Peyer's patch (tissue), 4 donors: ENCODE measurements at regions not wholly inside any gene's neighbourhood (a gene's known extent, or its start where the extent isn't known, plus 50 kb on each side); places are given as distances from the start of the nearest gene placed in this dataset.

ENCODE experiments used
- POLR2A ChIP-seq, 2 donors: fragments of 450-650 bp; IDR thresholded peaks; one replicate each; pipeline ENCODE4 v1.5.1; 2017; ENCODE audit warnings: antibody characterized with exemption in 2 of 2, mild to moderate bottlenecking in 2 of 2, moderate library complexity in 2 of 2
- TF ChIP-seq, protein P1 (sequence below), 6 experiments: fragments of 450-650 bp in 4 of 6; fragments of 200-600 bp in 2 of 6; sonication (generic) in 1 of 6; IDR thresholded peaks; one replicate each; pipeline ENCODE4 v1.5.1; 2017 to 2019; ENCODE audit warnings: antibody characterized with exemption in 6 of 6, mild to moderate bottlenecking in 3 of 6, moderate library complexity in 1 of 6

DNA sequence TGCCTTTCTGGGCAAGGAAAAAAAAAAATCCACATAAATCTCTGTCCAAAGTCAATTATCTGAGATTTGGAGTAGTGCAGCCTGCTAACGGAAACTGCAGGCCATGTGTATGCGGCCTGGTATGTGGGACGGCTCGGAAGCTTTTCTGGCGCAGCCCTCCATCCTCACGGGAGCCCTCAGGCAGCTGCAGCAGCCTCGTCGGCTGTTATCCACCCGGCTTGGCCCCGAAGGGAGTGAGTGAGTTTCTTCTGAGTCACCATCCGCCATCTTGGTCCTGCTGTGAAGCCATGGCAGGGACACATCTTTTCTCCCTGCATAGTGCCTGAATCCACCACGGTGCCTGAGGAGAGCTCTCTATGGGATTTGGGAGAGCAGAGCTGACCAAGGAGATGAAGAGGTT is 62.8 kb downstream of the POLR2M start:
- TF ChIP-seq, protein P1, sequence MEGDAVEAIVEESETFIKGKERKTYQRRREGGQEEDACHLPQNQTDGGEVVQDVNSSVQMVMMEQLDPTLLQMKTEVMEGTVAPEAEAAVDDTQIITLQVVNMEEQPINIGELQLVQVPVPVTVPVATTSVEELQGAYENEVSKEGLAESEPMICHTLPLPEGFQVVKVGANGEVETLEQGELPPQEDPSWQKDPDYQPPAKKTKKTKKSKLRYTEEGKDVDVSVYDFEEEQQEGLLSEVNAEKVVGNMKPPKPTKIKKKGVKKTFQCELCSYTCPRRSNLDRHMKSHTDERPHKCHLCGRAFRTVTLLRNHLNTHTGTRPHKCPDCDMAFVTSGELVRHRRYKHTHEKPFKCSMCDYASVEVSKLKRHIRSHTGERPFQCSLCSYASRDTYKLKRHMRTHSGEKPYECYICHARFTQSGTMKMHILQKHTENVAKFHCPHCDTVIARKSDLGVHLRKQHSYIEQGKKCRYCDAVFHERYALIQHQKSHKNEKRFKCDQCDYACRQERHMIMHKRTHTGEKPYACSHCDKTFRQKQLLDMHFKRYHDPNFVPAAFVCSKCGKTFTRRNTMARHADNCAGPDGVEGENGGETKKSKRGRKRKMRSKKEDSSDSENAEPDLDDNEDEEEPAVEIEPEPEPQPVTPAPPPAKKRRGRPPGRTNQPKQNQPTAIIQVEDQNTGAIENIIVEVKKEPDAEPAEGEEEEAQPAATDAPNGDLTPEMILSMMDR (IDR thresholded peaks at IDR 0.05) = no peak
- no peak for TF ChIP-seq POLR2A (IDR thresholded peaks at IDR 0.05)
